ENCODE measurements at regions not wholly inside any gene's neighbourhood (a gene's known extent, or its start where the extent isn't known, plus 50 kb on each side); places are given as distances from the start of the nearest gene placed in this dataset.

DNA sequence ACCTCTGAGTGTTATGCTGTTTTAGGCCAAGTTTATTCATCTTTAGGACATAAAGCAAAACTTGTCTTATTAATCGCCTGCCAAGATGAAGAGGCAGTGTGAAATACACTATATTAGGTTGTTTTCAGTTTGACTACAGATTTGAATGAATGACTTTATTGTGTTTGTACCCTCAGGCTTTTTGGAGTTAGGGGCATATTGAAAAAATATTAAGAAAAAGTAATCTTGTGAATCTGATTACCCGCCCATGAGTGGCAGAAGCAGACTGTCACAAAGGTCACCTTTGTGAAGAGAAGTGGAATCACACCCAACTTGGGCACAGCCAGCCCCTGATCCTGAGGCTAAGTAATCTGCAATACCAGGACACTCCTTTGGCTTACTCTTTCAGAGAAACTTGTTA is 382.5 kb downstream of the NYAP2 start:
- Histone ChIP-seq H3F3A (ENCODE audit: insufficient read depth, low read length) (no peaks in the 10 kb centered on the region), H3K27ac (ENCODE audit: low read depth, low read length, poor library complexity, severe bottlenecking) (no peak overlapping the region), H3K4me2 (ENCODE audit: low read length) (no peak overlapping the region), H3K36me3 (ENCODE audit: insufficient read depth, low read length) (no peaks in the 10 kb centered on the region), H4K20me1 (ENCODE audit: insufficient read depth, low read length) (no peaks in the 10 kb centered on the region), H2AFZ (ENCODE audit: low read length) (no peak overlapping the region), H3K9ac (ENCODE audit: low read length) (no peak overlapping the region), H3K27me3 (ENCODE audit: insufficient read depth, low read length) (no peaks in the 10 kb centered on the region), H3K9me2 (ENCODE audit: low read depth, low read length) (no peaks in the 10 kb centered on the region), H3K4me3 (ENCODE audit: low read depth, low read length, poor library complexity, severe bottlenecking) (no peak overlapping the region), H3K4me1 (ENCODE audit: insufficient read depth, low read length, severe bottlenecking) (no peaks in the 10 kb centered on the region), H3K9me3 (ENCODE audit: low read length) (no peaks in the 10 kb centered on the region), H3K79me2 (ENCODE audit: insufficient read depth, low read length) (no peaks in the 10 kb centered on the region)
- no peak for TF ChIP-seq EZH2 (IDR thresholded peaks at IDR 0.05; ENCODE audit: borderline replicate concordance, low read length)
- TF ChIP-seq, protein P1, sequence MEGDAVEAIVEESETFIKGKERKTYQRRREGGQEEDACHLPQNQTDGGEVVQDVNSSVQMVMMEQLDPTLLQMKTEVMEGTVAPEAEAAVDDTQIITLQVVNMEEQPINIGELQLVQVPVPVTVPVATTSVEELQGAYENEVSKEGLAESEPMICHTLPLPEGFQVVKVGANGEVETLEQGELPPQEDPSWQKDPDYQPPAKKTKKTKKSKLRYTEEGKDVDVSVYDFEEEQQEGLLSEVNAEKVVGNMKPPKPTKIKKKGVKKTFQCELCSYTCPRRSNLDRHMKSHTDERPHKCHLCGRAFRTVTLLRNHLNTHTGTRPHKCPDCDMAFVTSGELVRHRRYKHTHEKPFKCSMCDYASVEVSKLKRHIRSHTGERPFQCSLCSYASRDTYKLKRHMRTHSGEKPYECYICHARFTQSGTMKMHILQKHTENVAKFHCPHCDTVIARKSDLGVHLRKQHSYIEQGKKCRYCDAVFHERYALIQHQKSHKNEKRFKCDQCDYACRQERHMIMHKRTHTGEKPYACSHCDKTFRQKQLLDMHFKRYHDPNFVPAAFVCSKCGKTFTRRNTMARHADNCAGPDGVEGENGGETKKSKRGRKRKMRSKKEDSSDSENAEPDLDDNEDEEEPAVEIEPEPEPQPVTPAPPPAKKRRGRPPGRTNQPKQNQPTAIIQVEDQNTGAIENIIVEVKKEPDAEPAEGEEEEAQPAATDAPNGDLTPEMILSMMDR (IDR thresholded peaks at IDR 0.05; ENCODE audit: low read length), result no peak

DNA sequence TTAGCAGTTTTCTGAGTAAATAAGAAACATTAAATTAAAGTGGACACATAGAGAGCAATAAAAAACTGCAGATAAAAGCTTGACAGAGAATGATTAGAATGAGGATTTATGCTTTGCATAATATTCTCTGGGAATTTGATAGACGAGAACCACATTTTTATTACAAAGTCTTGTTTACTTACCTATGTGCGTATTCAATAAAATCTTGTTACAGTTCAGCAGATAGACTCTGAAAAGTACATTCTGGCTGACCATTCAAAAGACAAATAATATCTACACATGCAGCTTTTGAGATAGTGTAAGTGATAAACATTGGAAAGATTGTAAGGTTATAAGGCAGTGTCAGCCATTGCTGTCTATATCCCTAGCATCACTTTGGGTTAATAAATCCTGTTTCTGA is 381.6 kb downstream of the NYAP2 start:
- H3K9ac ChIP-seq (ENCODE audit: low read length), result no peak overlapping the region
- H4K20me1 ChIP-seq (ENCODE audit: insufficient read depth, low read length), result no peaks in the 10 kb centered on the region
- no peaks in the 10 kb centered on the region for H3K36me3 ChIP-seq (ENCODE audit: insufficient read depth, low read length)
- H2AFZ ChIP-seq (ENCODE audit: low read length), result no peak overlapping the region
- no peaks in the 10 kb centered on the region for H3K9me3 ChIP-seq (ENCODE audit: low read length)
- no peaks in the 10 kb centered on the region for H3F3A ChIP-seq (ENCODE audit: insufficient read depth, low read length)
- no peak overlapping the region for H3K4me2 ChIP-seq (ENCODE audit: low read length)
- no peaks in the 10 kb centered on the region for H3K79me2 ChIP-seq (ENCODE audit: insufficient read depth, low read length)
- TF ChIP-seq, protein P1 (IDR thresholded peaks at IDR 0.05; ENCODE audit: low read length), result no peak
- no peak for TF ChIP-seq EZH2 (IDR thresholded peaks at IDR 0.05; ENCODE audit: borderline replicate concordance, low read length)
- H3K4me1 ChIP-seq (ENCODE audit: insufficient read depth, low read length, severe bottlenecking), result no peaks in the 10 kb centered on the region
- H3K27me3 ChIP-seq (ENCODE audit: insufficient read depth, low read length), result no peaks in the 10 kb centered on the region
- no peak overlapping the region for H3K4me3 ChIP-seq (ENCODE audit: low read depth, low read length, poor library complexity, severe bottlenecking)
- H3K27ac ChIP-seq (ENCODE audit: low read depth, low read length, poor library complexity, severe bottlenecking), result no peak overlapping the region
- no peaks in the 10 kb centered on the region for H3K9me2 ChIP-seq (ENCODE audit: low read depth, low read length)

DNA sequence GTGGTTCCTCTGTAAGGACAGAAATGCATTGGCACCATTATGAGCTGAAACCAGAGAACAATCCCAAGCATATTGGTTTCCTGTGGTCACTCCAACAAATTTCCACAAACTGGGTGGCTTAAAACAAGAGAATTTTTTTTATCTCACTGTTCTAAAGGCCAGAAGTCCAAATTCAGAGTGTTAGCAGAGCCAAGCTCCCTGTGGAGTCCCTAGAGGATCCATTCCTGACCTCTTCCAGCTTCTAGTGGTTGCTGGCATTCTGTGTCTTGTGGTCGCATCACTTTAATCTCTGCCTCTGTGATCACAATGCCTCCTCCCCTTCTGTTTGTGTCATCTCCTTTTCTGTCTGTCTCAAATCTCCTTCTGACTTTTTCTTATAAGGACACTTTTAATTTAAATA is 380.3 kb downstream of the NYAP2 start:
- Histone ChIP-seq H4K20me1 (ENCODE audit: insufficient read depth, low read length) (no peaks in the 10 kb centered on the region), H3K27ac (ENCODE audit: low read depth, low read length, poor library complexity, severe bottlenecking) (no peak overlapping the region), H3K4me1 (ENCODE audit: insufficient read depth, low read length, severe bottlenecking) (no peaks in the 10 kb centered on the region), H3K36me3 (ENCODE audit: insufficient read depth, low read length) (no peaks in the 10 kb centered on the region), H3K4me2 (ENCODE audit: low read length) (no peak overlapping the region), H3K9me3 (ENCODE audit: low read length) (no peaks in the 10 kb centered on the region), H3K79me2 (ENCODE audit: insufficient read depth, low read length) (no peaks in the 10 kb centered on the region), H3F3A (ENCODE audit: insufficient read depth, low read length) (no peaks in the 10 kb centered on the region), H3K4me3 (ENCODE audit: low read depth, low read length, poor library complexity, severe bottlenecking) (no peak overlapping the region), H3K9me2 (ENCODE audit: low read depth, low read length) (no peaks in the 10 kb centered on the region), H3K27me3 (ENCODE audit: insufficient read depth, low read length) (no peaks in the 10 kb centered on the region), H3K9ac (ENCODE audit: low read length) (no peak overlapping the region), H2AFZ (ENCODE audit: low read length) (no peak overlapping the region)
- TF ChIP-seq, protein P1 (IDR thresholded peaks at IDR 0.05; ENCODE audit: low read length), result no peak
- TF ChIP-seq EZH2 (IDR thresholded peaks at IDR 0.05; ENCODE audit: borderline replicate concordance, low read length), result no peak

Measured in OCI-LY1 (cell line).